ENCODE measurements at regions not wholly inside any gene's neighbourhood (a gene's known extent, or its start where the extent isn't known, plus 50 kb on each side); places are given as distances from the start of the nearest gene placed in this dataset.

- Histone ChIP-seq H2AFZ (ENCODE audit: low read depth, low read length, poor library complexity, severe bottlenecking) (no peak overlapping the region), H3K9me3 (ENCODE audit: control insufficient read depth in 1 of 2, insufficient read depth in 1 of 2, low read depth in 1 of 2, low read length in 2 of 2) (no peaks in the 10 kb centered on the region), H3K79me2 (ENCODE audit: insufficient read depth, low read length) (no peaks in the 10 kb centered on the region), H3K9ac (ENCODE audit: low read length) (no peak overlapping the region), H4K20me1 (ENCODE audit: insufficient read depth) (no peaks in the 10 kb centered on the region), H3K4me2 (ENCODE audit: low read length) (no peak overlapping the region), H3K36me3 (ENCODE audit: control insufficient read depth in 1 of 2, insufficient read depth in 2 of 2, low read length in 2 of 2) (no peaks in the 10 kb centered on the region), H3K4me1 (ENCODE audit: control insufficient read depth in 1 of 2, insufficient read depth in 2 of 2, low read length in 2 of 2) (no peaks in the 10 kb centered on the region), H3K9me2 (ENCODE audit: insufficient read depth) (no peaks in the 10 kb centered on the region), H3K27me3 (ENCODE audit: insufficient read depth, low read length) (no peaks in the 10 kb centered on the region), H3K4me3 (replicated peaks in 1 of 2; ENCODE audit: low read depth in 1 of 2, low read length in 2 of 2) (no peak overlapping the region), H3K27ac (ENCODE audit: low read depth, low read length) (no peak overlapping the region)
- no TSS peak for BruUV-seq (replicated peaks)
- ChIA-PET POLR2A (no interaction called here), RAD21 (ENCODE audit: low non-redundant PET in 1 of 2, low total read pairs in 2 of 2, uncharacterized antibody in 2 of 2, unreplicated experiment in 2 of 2) (no interaction called here), CTCF (no interaction called here)
- intact Hi-C loops (cut with micrococcal nuclease): no loop called here
- ATAC-seq (no peak), DNase-seq (ENCODE audit: low read depth, low spot score) (no peak)
- TF ChIP-seq JUND (IDR thresholded peaks at IDR 0.05) (no peak), YY1 (IDR thresholded peaks at IDR 0.05; ENCODE audit: extremely low read depth, insufficient replicate concordance, low read depth, low read length) (no peak), ELF1 (IDR thresholded peaks at IDR 0.05; ENCODE audit: borderline replicate concordance, low read depth) (no peak), EZH2phosphoT487 (IDR thresholded peaks at IDR 0.05; ENCODE audit: borderline replicate concordance) (no peak), POLR2A (IDR thresholded peaks at IDR 0.05; ENCODE audit: borderline replicate concordance, extremely low read depth, insufficient read depth, insufficient read length) (no peak), TCF7L2 (IDR thresholded peaks at IDR 0.05; ENCODE audit: borderline replicate concordance, extremely low read depth, insufficient read depth, insufficient read length) (no peak), ZNF274 (IDR thresholded peaks at IDR 0.05; ENCODE audit: low read depth, low read length) (no peak), CBX3 (IDR thresholded peaks at IDR 0.05; ENCODE audit: low read depth) (no peak), ZFX (IDR thresholded peaks at IDR 0.05) (no peak)
- TF ChIP-seq, protein P1, sequence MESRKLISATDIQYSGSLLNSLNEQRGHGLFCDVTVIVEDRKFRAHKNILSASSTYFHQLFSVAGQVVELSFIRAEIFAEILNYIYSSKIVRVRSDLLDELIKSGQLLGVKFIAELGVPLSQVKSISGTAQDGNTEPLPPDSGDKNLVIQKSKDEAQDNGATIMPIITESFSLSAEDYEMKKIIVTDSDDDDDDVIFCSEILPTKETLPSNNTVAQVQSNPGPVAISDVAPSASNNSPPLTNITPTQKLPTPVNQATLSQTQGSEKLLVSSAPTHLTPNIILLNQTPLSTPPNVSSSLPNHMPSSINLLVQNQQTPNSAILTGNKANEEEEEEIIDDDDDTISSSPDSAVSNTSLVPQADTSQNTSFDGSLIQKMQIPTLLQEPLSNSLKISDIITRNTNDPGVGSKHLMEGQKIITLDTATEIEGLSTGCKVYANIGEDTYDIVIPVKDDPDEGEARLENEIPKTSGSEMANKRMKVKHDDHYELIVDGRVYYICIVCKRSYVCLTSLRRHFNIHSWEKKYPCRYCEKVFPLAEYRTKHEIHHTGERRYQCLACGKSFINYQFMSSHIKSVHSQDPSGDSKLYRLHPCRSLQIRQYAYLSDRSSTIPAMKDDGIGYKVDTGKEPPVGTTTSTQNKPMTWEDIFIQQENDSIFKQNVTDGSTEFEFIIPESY (IDR thresholded peaks at IDR 0.05; ENCODE audit: extremely low read depth, insufficient replicate concordance, low read length): no peak
These were observed 178.0 kb upstream of the ANKRD50 start for GRCh38 chr4:124890522-124890921.

Measured in HCT116 (cell line).